MM.1S (cell line): ENCODE measurements at regions not wholly inside any gene's neighbourhood (a gene's known extent, or its start where the extent isn't known, plus 50 kb on each side); places are given as distances from the start of the nearest gene placed in this dataset.

ENCODE experiments used
- CTCF ChIP-seq: fragments of 300-600 bp; sonication (generic); IDR thresholded peaks from 2 replicates; pipeline ENCODE4 v1.5.1; 2016; ENCODE audit warnings: antibody characterized with exemption, low read length, mixed read lengths
- EZH2 ChIP-seq: fragments of 300-600 bp; sonication (generic); optimal IDR thresholded peaks from 2 replicates; pipeline ENCODE3; 2017; ENCODE audit warnings: low read depth, mild to moderate bottlenecking, antibody characterized with exemption, low read length, mixed read lengths
- EZH2phosphoT487 ChIP-seq: fragments of 300-600 bp; sonication (generic); IDR thresholded peaks from 2 replicates; pipeline ENCODE4 v1.6.1; 2018; ENCODE audit warnings: antibody characterized with exemption, low read length

- TF ChIP-seq CTCF = no peak
- TF ChIP-seq EZH2phosphoT487 = no peak
- TF ChIP-seq EZH2 = no peak
Measured at GRCh38 chr13:22468045-22468444, 712.7 kb upstream of the SGCG start.
